NCI-H226 (cell line): ENCODE measurements at regions not wholly inside any gene's neighbourhood (a gene's known extent, or its start where the extent isn't known, plus 50 kb on each side); places are given as distances from the start of the nearest gene placed in this dataset.

Source experiments
- DNase-seq: peaks from one replicate; pipeline ENCODE4 v3.0.0-alpha.2; 2015

GRCh38 chr10:28054228-28054860 lies 55.5 kb upstream of the ODAD2 start:
- DNase-seq = peak; percentile 72

DNA sequence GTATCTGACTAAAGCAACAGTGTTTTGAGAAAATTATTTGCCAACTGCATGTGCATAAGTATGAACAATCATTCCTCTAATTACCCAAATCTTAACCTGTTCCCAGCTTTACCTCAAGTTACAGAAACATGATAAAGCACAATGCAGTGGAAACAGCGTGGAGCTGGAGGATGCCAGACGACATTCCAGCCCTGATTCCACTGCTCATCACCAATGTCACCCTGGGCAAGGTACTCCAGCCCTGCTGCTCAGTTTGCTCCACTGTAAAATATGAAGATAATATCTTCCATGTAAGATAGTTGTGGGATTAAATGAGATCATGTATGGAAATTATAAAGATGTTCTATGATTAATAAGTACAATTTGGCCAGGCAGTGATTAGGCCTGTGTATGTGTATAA lies 50.4 kb upstream of the ODAD2 start:
- DNase-seq = no peak
